ENCODE measurements at regions not wholly inside any gene's neighbourhood (a gene's known extent, or its start where the extent isn't known, plus 50 kb on each side); places are given as distances from the start of the nearest gene placed in this dataset.

DNA sequence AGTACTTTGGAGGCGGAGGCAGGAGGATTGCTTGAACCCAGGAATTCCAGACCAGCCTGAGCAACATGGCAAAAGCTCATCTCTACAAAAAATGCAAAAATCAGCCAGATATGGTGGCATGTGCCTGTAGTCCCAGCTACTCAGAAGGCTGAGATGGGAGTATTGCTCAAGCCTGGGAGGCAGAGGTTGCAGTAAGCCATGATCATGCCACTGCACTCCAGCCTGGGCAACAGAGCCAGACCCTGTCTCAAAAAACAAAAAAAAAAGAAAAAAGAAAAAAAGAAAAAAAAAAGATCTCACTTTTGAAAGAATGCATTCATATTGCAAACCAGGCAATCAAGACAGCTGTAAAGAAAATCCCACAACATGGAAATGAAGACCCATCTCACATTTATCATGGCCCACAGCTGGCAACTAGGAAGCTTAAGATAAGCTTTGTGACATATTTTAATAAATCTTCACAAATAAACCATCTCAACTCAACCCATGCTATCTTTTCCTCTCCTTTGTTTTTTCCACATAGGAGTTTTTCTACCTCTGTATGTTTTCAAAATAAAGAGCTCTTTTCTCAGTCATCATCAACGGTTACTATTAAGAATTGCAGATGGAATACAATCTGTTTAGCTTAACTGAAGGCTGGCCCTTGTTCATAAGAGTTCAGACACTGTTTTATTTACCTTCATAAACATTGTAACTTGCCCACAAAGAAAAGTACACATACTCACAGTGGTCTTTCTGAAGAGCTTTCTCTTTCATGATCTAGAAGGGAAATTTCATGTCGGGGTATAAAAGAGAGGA is 137.0 kb downstream of the MREG start (continued):
- TF ChIP-seq ZNF367 (CRISPR knock-in tag; IDR thresholded peaks at IDR 0.05; ENCODE audit: borderline replicate concordance) (no peak), NFKBIZ (CRISPR knock-in tag; IDR thresholded peaks at IDR 0.05) (no peak), ZNF451 (CRISPR knock-in tag; IDR thresholded peaks at IDR 0.05) (no peak), NFE2 (CRISPR knock-in tag; IDR thresholded peaks at IDR 0.05) (no peak), ZNF484 (CRISPR knock-in tag; IDR thresholded peaks at IDR 0.05; ENCODE audit: borderline replicate concordance, low read depth) (no peak), KAT2B (IDR thresholded peaks at IDR 0.05; ENCODE audit: borderline replicate concordance, low read depth, low read length) (no peak), ZBTB7A (CRISPR knock-in tag; IDR thresholded peaks at IDR 0.05) (no peak), ZSCAN30 (CRISPR knock-in tag; IDR thresholded peaks at IDR 0.05) (no peak), ZNF577 (CRISPR knock-in tag; IDR thresholded peaks at IDR 0.05; ENCODE audit: borderline replicate concordance, low read depth) (no peak), MAF1 (CRISPR knock-in tag; IDR thresholded peaks at IDR 0.05; ENCODE audit: borderline replicate concordance) (no peak), ZNF510 (CRISPR knock-in tag; IDR thresholded peaks at IDR 0.05; ENCODE audit: low read depth) (0 out of 2 replicates have a peak, but pooled peaks have one; percentile 45), ZNF253 (CRISPR knock-in tag; IDR thresholded peaks at IDR 0.05; ENCODE audit: borderline replicate concordance) (no peak), MTF1 (CRISPR knock-in tag; IDR thresholded peaks at IDR 0.05) (no peak), ZNF274 (CRISPR knock-in tag; IDR thresholded peaks at IDR 0.05) (no peak), XBP1 (CRISPR knock-in tag; IDR thresholded peaks at IDR 0.05) (no peak), ZNF354B (CRISPR knock-in tag; IDR thresholded peaks at IDR 0.05) (no peak), KDM4B (CRISPR knock-in tag; IDR thresholded peaks at IDR 0.05) (no peak), GPN1 (CRISPR knock-in tag; IDR thresholded peaks at IDR 0.05; ENCODE audit: borderline replicate concordance) (no peak), ZNF737 (CRISPR knock-in tag; IDR thresholded peaks at IDR 0.05; ENCODE audit: borderline replicate concordance) (no peak)
- TF ChIP-seq, protein P1, sequence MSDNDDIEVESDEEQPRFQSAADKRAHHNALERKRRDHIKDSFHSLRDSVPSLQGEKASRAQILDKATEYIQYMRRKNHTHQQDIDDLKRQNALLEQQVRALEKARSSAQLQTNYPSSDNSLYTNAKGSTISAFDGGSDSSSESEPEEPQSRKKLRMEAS (IDR thresholded peaks at IDR 0.05), result no peak
- TF ChIP-seq, protein P2, sequence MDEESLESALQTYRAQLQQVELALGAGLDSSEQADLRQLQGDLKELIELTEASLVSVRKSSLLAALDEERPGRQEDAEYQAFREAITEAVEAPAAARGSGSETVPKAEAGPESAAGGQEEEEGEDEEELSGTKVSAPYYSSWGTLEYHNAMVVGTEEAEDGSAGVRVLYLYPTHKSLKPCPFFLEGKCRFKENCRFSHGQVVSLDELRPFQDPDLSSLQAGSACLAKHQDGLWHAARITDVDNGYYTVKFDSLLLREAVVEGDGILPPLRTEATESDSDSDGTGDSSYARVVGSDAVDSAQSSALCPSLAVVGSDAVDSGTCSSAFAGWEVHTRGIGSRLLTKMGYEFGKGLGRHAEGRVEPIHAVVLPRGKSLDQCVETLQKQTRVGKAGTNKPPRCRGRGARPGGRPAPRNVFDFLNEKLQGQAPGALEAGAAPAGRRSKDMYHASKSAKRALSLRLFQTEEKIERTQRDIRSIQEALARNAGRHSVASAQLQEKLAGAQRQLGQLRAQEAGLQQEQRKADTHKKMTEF (CRISPR knock-in tag; IDR thresholded peaks at IDR 0.05), result peak; percentile 51; the same call in 1 of the 2 replicates
- TF ChIP-seq, protein P3, sequence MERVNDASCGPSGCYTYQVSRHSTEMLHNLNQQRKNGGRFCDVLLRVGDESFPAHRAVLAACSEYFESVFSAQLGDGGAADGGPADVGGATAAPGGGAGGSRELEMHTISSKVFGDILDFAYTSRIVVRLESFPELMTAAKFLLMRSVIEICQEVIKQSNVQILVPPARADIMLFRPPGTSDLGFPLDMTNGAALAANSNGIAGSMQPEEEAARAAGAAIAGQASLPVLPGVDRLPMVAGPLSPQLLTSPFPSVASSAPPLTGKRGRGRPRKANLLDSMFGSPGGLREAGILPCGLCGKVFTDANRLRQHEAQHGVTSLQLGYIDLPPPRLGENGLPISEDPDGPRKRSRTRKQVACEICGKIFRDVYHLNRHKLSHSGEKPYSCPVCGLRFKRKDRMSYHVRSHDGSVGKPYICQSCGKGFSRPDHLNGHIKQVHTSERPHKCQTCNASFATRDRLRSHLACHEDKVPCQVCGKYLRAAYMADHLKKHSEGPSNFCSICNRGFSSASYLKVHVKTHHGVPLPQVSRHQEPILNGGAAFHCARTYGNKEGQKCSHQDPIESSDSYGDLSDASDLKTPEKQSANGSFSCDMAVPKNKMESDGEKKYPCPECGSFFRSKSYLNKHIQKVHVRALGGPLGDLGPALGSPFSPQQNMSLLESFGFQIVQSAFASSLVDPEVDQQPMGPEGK (CRISPR knock-in tag; IDR thresholded peaks at IDR 0.05), result no peak
- TF ChIP-seq, protein P4, sequence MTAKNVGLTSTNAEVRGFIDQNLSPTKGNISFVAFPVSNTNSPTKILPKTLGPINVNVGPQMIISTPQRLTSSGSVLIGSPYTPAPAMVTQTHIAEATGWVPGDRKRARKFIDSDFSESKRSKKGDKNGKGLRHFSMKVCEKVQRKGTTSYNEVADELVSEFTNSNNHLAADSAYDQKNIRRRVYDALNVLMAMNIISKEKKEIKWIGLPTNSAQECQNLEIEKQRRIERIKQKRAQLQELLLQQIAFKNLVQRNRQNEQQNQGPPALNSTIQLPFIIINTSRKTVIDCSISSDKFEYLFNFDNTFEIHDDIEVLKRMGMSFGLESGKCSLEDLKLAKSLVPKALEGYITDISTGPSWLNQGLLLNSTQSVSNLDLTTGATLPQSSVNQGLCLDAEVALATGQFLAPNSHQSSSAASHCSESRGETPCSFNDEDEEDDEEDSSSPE (CRISPR knock-in tag; IDR thresholded peaks at IDR 0.05), result no peak
- TF ChIP-seq, protein P5, sequence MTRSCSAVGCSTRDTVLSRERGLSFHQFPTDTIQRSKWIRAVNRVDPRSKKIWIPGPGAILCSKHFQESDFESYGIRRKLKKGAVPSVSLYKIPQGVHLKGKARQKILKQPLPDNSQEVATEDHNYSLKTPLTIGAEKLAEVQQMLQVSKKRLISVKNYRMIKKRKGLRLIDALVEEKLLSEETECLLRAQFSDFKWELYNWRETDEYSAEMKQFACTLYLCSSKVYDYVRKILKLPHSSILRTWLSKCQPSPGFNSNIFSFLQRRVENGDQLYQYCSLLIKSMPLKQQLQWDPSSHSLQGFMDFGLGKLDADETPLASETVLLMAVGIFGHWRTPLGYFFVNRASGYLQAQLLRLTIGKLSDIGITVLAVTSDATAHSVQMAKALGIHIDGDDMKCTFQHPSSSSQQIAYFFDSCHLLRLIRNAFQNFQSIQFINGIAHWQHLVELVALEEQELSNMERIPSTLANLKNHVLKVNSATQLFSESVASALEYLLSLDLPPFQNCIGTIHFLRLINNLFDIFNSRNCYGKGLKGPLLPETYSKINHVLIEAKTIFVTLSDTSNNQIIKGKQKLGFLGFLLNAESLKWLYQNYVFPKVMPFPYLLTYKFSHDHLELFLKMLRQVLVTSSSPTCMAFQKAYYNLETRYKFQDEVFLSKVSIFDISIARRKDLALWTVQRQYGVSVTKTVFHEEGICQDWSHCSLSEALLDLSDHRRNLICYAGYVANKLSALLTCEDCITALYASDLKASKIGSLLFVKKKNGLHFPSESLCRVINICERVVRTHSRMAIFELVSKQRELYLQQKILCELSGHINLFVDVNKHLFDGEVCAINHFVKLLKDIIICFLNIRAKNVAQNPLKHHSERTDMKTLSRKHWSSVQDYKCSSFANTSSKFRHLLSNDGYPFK (CRISPR knock-in tag; IDR thresholded peaks at IDR 0.05; ENCODE audit: borderline replicate concordance), result no peak

Measured in HepG2 (cell line).